ENCODE measurements at regions not wholly inside any gene's neighbourhood (a gene's known extent, or its start where the extent isn't known, plus 50 kb on each side); places are given as distances from the start of the nearest gene placed in this dataset.

GRCh38 chr6:23377830-23378229 lies 748.2 kb upstream of the NRSN1 start:
- no peak for TF ChIP-seq POLR2AphosphoS5 (IDR thresholded peaks at IDR 0.05; ENCODE audit: insufficient read depth, low read depth, low read length)
- no peak for TF ChIP-seq EZH2 (IDR thresholded peaks at IDR 0.05; ENCODE audit: borderline replicate concordance, low read depth, low read length, severe bottlenecking)
- TF ChIP-seq GATA2 (IDR thresholded peaks at IDR 0.05; ENCODE audit: insufficient read depth, insufficient read length, low read depth, low read length): no peak
- no peak for TF ChIP-seq MYC (IDR thresholded peaks at IDR 0.05; ENCODE audit: low read depth, low read length)
- no peak for TF ChIP-seq MAX (IDR thresholded peaks at IDR 0.05; ENCODE audit: insufficient read depth, insufficient read length)
- TF ChIP-seq POLR2A (IDR thresholded peaks at IDR 0.05; ENCODE audit: low read depth, low read length): no peak
- TF ChIP-seq JUN (IDR thresholded peaks at IDR 0.05; ENCODE audit: borderline replicate concordance, insufficient read depth, insufficient read length, low read depth): no peak
- H3K4me1 ChIP-seq (ENCODE audit: control insufficient read depth, extremely low read depth, insufficient read depth, low read length): no peaks in the 10 kb centered on the region
- no peak for DNase-seq (ENCODE audit: low read depth, low spot score)
- CTCF ChIA-PET: no interaction called here
- H3K9ac ChIP-seq (replicated peaks; ENCODE audit: extremely low read depth, insufficient read depth, low read length): no peak overlapping the region
- FAIRE-seq: no peak
- no peak overlapping the region for H3K27ac ChIP-seq (ENCODE audit: insufficient read depth, low read depth, low read length)
- no peaks in the 10 kb centered on the region for H3K9me1 ChIP-seq (replicated peaks; ENCODE audit: control insufficient read depth, extremely low read depth, insufficient read depth, low read length)
- dilution Hi-C loops (cut with MboI; ENCODE audit: extremely low pct_ligation_motif_present, low sequenced_read_pairs): no loop called here
- no peaks in the 10 kb centered on the region for H3K27me3 ChIP-seq (ENCODE audit: control insufficient read depth in 2 of 2, insufficient read depth in 2 of 2, low read length in 2 of 2)
- no peaks in the 10 kb centered on the region for H3K36me3 ChIP-seq (ENCODE audit: control insufficient read depth in 2 of 2, extremely low read depth in 1 of 2, insufficient read depth in 2 of 2, low read length in 2 of 2)
- H3K4me2 ChIP-seq (ENCODE audit: insufficient read depth, low read length): no peak overlapping the region
- no peak overlapping the region for H3K4me3 ChIP-seq (replicated peaks in 1 of 3; ENCODE audit: insufficient read depth in 1 of 3, low read depth in 1 of 3, low read length in 3 of 3)
- H3K79me2 ChIP-seq (ENCODE audit: control insufficient read depth, insufficient read depth, low read length): no peaks in the 10 kb centered on the region
- intact Hi-C loops (cut with micrococcal nuclease): no loop called here
- H3K9me3 ChIP-seq (replicated peaks; ENCODE audit: control insufficient read depth, insufficient read depth, low read length): no peaks in the 10 kb centered on the region
- BruUV-seq (replicated peaks): no TSS peak
- no peak overlapping the region for H2AFZ ChIP-seq (ENCODE audit: low read depth, low read length)
- POLR2A ChIA-PET: no interaction called here
- no peaks in the 10 kb centered on the region for H4K20me1 ChIP-seq (replicated peaks; ENCODE audit: control insufficient read depth, extremely low read depth, insufficient read depth, low read length)

GRCh38 chr6:23380465-23380864 lies 745.5 kb upstream of the NRSN1 start:
- Histone ChIP-seq H3K27ac (ENCODE audit: insufficient read depth, low read depth, low read length) (no peak overlapping the region), H3K4me1 (ENCODE audit: control insufficient read depth, extremely low read depth, insufficient read depth, low read length) (no peaks in the 10 kb centered on the region), H4K20me1 (replicated peaks; ENCODE audit: control insufficient read depth, extremely low read depth, insufficient read depth, low read length) (no peaks in the 10 kb centered on the region), H3K4me3 (replicated peaks in 1 of 3; ENCODE audit: insufficient read depth in 1 of 3, low read depth in 1 of 3, low read length in 3 of 3) (no peak overlapping the region), H3K9ac (replicated peaks; ENCODE audit: extremely low read depth, insufficient read depth, low read length) (no peak overlapping the region), H3K36me3 (ENCODE audit: control insufficient read depth in 2 of 2, extremely low read depth in 1 of 2, insufficient read depth in 2 of 2, low read length in 2 of 2) (no peaks in the 10 kb centered on the region), H2AFZ (ENCODE audit: low read depth, low read length) (no peak overlapping the region), H3K27me3 (ENCODE audit: control insufficient read depth in 2 of 2, insufficient read depth in 2 of 2, low read length in 2 of 2) (no peaks in the 10 kb centered on the region), H3K4me2 (ENCODE audit: insufficient read depth, low read length) (no peak overlapping the region), H3K9me1 (replicated peaks; ENCODE audit: control insufficient read depth, extremely low read depth, insufficient read depth, low read length) (no peaks in the 10 kb centered on the region), H3K79me2 (ENCODE audit: control insufficient read depth, insufficient read depth, low read length) (no peaks in the 10 kb centered on the region), H3K9me3 (replicated peaks; ENCODE audit: control insufficient read depth, insufficient read depth, low read length) (no peaks in the 10 kb centered on the region)
- BruUV-seq (replicated peaks): no TSS peak
- FAIRE-seq (no peak), DNase-seq (ENCODE audit: low read depth, low spot score) (no peak)
- POLR2A ChIA-PET: no interaction called here
- intact Hi-C loops (cut with micrococcal nuclease): no loop called here
- CTCF ChIA-PET: no interaction called here
- dilution Hi-C loops (cut with MboI; ENCODE audit: extremely low pct_ligation_motif_present, low sequenced_read_pairs): no loop called here
- TF ChIP-seq MAX (IDR thresholded peaks at IDR 0.05; ENCODE audit: insufficient read depth, insufficient read length) (no peak), POLR2A (IDR thresholded peaks at IDR 0.05; ENCODE audit: low read depth, low read length) (no peak), FOS (IDR thresholded peaks at IDR 0.05; ENCODE audit: borderline replicate concordance, insufficient read depth, low read length) (no peak), EZH2 (IDR thresholded peaks at IDR 0.05; ENCODE audit: borderline replicate concordance, low read depth, low read length, severe bottlenecking) (no peak), GATA2 (IDR thresholded peaks at IDR 0.05; ENCODE audit: insufficient read depth, insufficient read length, low read depth, low read length) (no peak), MYC (IDR thresholded peaks at IDR 0.05; ENCODE audit: low read depth, low read length) (no peak), POLR2AphosphoS5 (IDR thresholded peaks at IDR 0.05; ENCODE audit: insufficient read depth, low read depth, low read length) (no peak), JUN (IDR thresholded peaks at IDR 0.05; ENCODE audit: borderline replicate concordance, insufficient read depth, insufficient read length, low read depth) (no peak)
- TF ChIP-seq, protein P1, sequence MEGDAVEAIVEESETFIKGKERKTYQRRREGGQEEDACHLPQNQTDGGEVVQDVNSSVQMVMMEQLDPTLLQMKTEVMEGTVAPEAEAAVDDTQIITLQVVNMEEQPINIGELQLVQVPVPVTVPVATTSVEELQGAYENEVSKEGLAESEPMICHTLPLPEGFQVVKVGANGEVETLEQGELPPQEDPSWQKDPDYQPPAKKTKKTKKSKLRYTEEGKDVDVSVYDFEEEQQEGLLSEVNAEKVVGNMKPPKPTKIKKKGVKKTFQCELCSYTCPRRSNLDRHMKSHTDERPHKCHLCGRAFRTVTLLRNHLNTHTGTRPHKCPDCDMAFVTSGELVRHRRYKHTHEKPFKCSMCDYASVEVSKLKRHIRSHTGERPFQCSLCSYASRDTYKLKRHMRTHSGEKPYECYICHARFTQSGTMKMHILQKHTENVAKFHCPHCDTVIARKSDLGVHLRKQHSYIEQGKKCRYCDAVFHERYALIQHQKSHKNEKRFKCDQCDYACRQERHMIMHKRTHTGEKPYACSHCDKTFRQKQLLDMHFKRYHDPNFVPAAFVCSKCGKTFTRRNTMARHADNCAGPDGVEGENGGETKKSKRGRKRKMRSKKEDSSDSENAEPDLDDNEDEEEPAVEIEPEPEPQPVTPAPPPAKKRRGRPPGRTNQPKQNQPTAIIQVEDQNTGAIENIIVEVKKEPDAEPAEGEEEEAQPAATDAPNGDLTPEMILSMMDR (IDR thresholded peaks at IDR 0.05; ENCODE audit: extremely low read depth in 1 of 2, insufficient read depth in 1 of 2, low read depth in 1 of 2, low read length in 2 of 2): no peak
